ENCODE measurements at regions not wholly inside any gene's neighbourhood (a gene's known extent, or its start where the extent isn't known, plus 50 kb on each side); places are given as distances from the start of the nearest gene placed in this dataset.

- Histone ChIP-seq H3K4me3 (ENCODE audit: low read length) (no peak overlapping the region), H3K4me1 (ENCODE audit: control insufficient read depth, insufficient read depth, low read length) (peaks cover 11% of the 10 kb centered on the region), H3K9me3 (ENCODE audit: control insufficient read depth, low read length) (no peaks in the 10 kb centered on the region), H3K9ac (ENCODE audit: low read length) (no peak overlapping the region), H3K27me3 (replicated peaks; ENCODE audit: control insufficient read depth, insufficient read depth, low read length) (no peaks in the 10 kb centered on the region), H3K36me3 (ENCODE audit: control insufficient read depth, insufficient read depth, low read length, severe bottlenecking) (no peaks in the 10 kb centered on the region)
- DNase-seq (ENCODE audit: low read depth) = no peak
Observed at GRCh38 chr14:30158299-30158698, 230.7 kb upstream of the PRKD1 start.

GRCh38 chr14:30159374-30159773, 231.7 kb upstream of the PRKD1 start:
- H3K9ac ChIP-seq (ENCODE audit: low read length) = no peak overlapping the region
- H3K36me3 ChIP-seq (ENCODE audit: control insufficient read depth, insufficient read depth, low read length, severe bottlenecking) = no peaks in the 10 kb centered on the region
- no peak overlapping the region for H3K4me3 ChIP-seq (ENCODE audit: low read length)
- H3K9me3 ChIP-seq (ENCODE audit: control insufficient read depth, low read length) = no peaks in the 10 kb centered on the region
- peaks cover 8% of the 10 kb centered on the region for H3K4me1 ChIP-seq (ENCODE audit: control insufficient read depth, insufficient read depth, low read length)
- H3K27me3 ChIP-seq (replicated peaks; ENCODE audit: control insufficient read depth, insufficient read depth, low read length) = no peaks in the 10 kb centered on the region
- no peak for DNase-seq (ENCODE audit: low read depth)

GRCh38 chr14:30160608-30161007, 233.0 kb upstream of the PRKD1 start:
- Histone ChIP-seq H3K4me1 (ENCODE audit: control insufficient read depth, insufficient read depth, low read length) (peaks cover 8% of the 10 kb centered on the region), H3K27me3 (replicated peaks; ENCODE audit: control insufficient read depth, insufficient read depth, low read length) (no peaks in the 10 kb centered on the region)
- DNase-seq (ENCODE audit: low read depth) = no peak

GRCh38 chr14:30162066-30162465, 234.4 kb upstream of the PRKD1 start:
- H3K27me3 ChIP-seq (replicated peaks; ENCODE audit: control insufficient read depth, insufficient read depth, low read length) = no peaks in the 10 kb centered on the region
- H3K9me3 ChIP-seq (ENCODE audit: control insufficient read depth, low read length) = no peaks in the 10 kb centered on the region
- H3K36me3 ChIP-seq (ENCODE audit: control insufficient read depth, insufficient read depth, low read length, severe bottlenecking) = no peaks in the 10 kb centered on the region
- DNase-seq (ENCODE audit: low read depth) = no peak
- H3K4me3 ChIP-seq (ENCODE audit: low read length) = no peak overlapping the region
- H3K4me1 ChIP-seq (ENCODE audit: control insufficient read depth, insufficient read depth, low read length) = peaks cover 8% of the 10 kb centered on the region
- H3K9ac ChIP-seq (ENCODE audit: low read length) = no peak overlapping the region

More at GRCh38 chr14:30160608-30161007, 233.0 kb upstream of the PRKD1 start:
- Histone ChIP-seq H3K9ac (ENCODE audit: low read length) (no peak overlapping the region), H3K9me3 (ENCODE audit: control insufficient read depth, low read length) (no peaks in the 10 kb centered on the region), H3K36me3 (ENCODE audit: control insufficient read depth, insufficient read depth, low read length, severe bottlenecking) (no peaks in the 10 kb centered on the region), H3K4me3 (ENCODE audit: low read length) (no peak overlapping the region)

GRCh38 chr14:30165255-30165654, 237.6 kb upstream of the PRKD1 start:
- DNase-seq (ENCODE audit: low read depth) = no peak
- H3K4me3 ChIP-seq (ENCODE audit: low read length) = no peak overlapping the region
- H3K9me3 ChIP-seq (ENCODE audit: control insufficient read depth, low read length) = peaks cover 13% of the 10 kb centered on the region
- no peaks in the 10 kb centered on the region for H3K36me3 ChIP-seq (ENCODE audit: control insufficient read depth, insufficient read depth, low read length, severe bottlenecking)
- H3K9ac ChIP-seq (ENCODE audit: low read length) = no peak overlapping the region
- no peaks in the 10 kb centered on the region for H3K4me1 ChIP-seq (ENCODE audit: control insufficient read depth, insufficient read depth, low read length)
- no peaks in the 10 kb centered on the region for H3K27me3 ChIP-seq (replicated peaks; ENCODE audit: control insufficient read depth, insufficient read depth, low read length)

- Histone ChIP-seq H3K9ac (ENCODE audit: low read length) (no peak overlapping the region), H3K4me3 (ENCODE audit: low read length) (no peak overlapping the region), H3K4me1 (ENCODE audit: control insufficient read depth, insufficient read depth, low read length) (peaks cover 31% of the 10 kb centered on the region), H3K36me3 (ENCODE audit: control insufficient read depth, insufficient read depth, low read length, severe bottlenecking) (no peaks in the 10 kb centered on the region), H3K27me3 (replicated peaks; ENCODE audit: control insufficient read depth, insufficient read depth, low read length) (no peaks in the 10 kb centered on the region), H3K9me3 (ENCODE audit: control insufficient read depth, low read length) (no peaks in the 10 kb centered on the region)
- peak; percentile 12 for DNase-seq (ENCODE audit: low read depth)
Observed at GRCh38 chr14:30177781-30178180, 250.1 kb upstream of the PRKD1 start.

GRCh38 chr14:30179381-30180130, 251.9 kb upstream of the PRKD1 start:
- H3K9me3 ChIP-seq (ENCODE audit: control insufficient read depth, low read length) = no peaks in the 10 kb centered on the region
- H3K9ac ChIP-seq (ENCODE audit: low read length) = peak overlapping the region; percentile 47
- H3K4me1 ChIP-seq (ENCODE audit: control insufficient read depth, insufficient read depth, low read length) = peaks cover 31% of the 10 kb centered on the region
- no peak for DNase-seq (ENCODE audit: low read depth)
- H3K36me3 ChIP-seq (ENCODE audit: control insufficient read depth, insufficient read depth, low read length, severe bottlenecking) = no peaks in the 10 kb centered on the region
- no peaks in the 10 kb centered on the region for H3K27me3 ChIP-seq (replicated peaks; ENCODE audit: control insufficient read depth, insufficient read depth, low read length)
- no peak overlapping the region for H3K4me3 ChIP-seq (ENCODE audit: low read length)

- peak overlapping the region; percentile 6 for H3K9ac ChIP-seq (ENCODE audit: low read length)
- H3K4me1 ChIP-seq (ENCODE audit: control insufficient read depth, insufficient read depth, low read length) = peaks cover 31% of the 10 kb centered on the region
- DNase-seq (ENCODE audit: low read depth) = peak; percentile 60
Observed at GRCh38 chr14:30180219-30180618, 252.6 kb upstream of the PRKD1 start.

GRCh38 chr14:30185832-30186231, 258.2 kb upstream of the PRKD1 start:
- no peaks in the 10 kb centered on the region for H3K9me3 ChIP-seq (ENCODE audit: control insufficient read depth, low read length)
- H3K9ac ChIP-seq (ENCODE audit: low read length) = no peak overlapping the region
- no peak overlapping the region for H3K4me3 ChIP-seq (ENCODE audit: low read length)
- no peaks in the 10 kb centered on the region for H3K36me3 ChIP-seq (ENCODE audit: control insufficient read depth, insufficient read depth, low read length, severe bottlenecking)
- DNase-seq (ENCODE audit: low read depth) = no peak
- no peaks in the 10 kb centered on the region for H3K27me3 ChIP-seq (replicated peaks; ENCODE audit: control insufficient read depth, insufficient read depth, low read length)
- peaks cover 7% of the 10 kb centered on the region for H3K4me1 ChIP-seq (ENCODE audit: control insufficient read depth, insufficient read depth, low read length)

More at GRCh38 chr14:30180219-30180618, 252.6 kb upstream of the PRKD1 start:
- no peak overlapping the region for H3K4me3 ChIP-seq (ENCODE audit: low read length)
- H3K9me3 ChIP-seq (ENCODE audit: control insufficient read depth, low read length) = no peaks in the 10 kb centered on the region
- no peaks in the 10 kb centered on the region for H3K36me3 ChIP-seq (ENCODE audit: control insufficient read depth, insufficient read depth, low read length, severe bottlenecking)
- H3K27me3 ChIP-seq (replicated peaks; ENCODE audit: control insufficient read depth, insufficient read depth, low read length) = no peaks in the 10 kb centered on the region

GRCh38 chr14:30191639-30192279, 264.1 kb upstream of the PRKD1 start:
- peak; percentile 46 for DNase-seq (ENCODE audit: low read depth)
- Histone ChIP-seq H3K9ac (ENCODE audit: low read length) (peak overlapping the region; percentile 90), H3K9me3 (ENCODE audit: control insufficient read depth, low read length) (no peaks in the 10 kb centered on the region), H3K36me3 (ENCODE audit: control insufficient read depth, insufficient read depth, low read length, severe bottlenecking) (no peaks in the 10 kb centered on the region), H3K27me3 (replicated peaks; ENCODE audit: control insufficient read depth, insufficient read depth, low read length) (no peaks in the 10 kb centered on the region), H3K4me3 (ENCODE audit: low read length) (peak overlapping the region; percentile 42), H3K4me1 (ENCODE audit: control insufficient read depth, insufficient read depth, low read length) (peaks cover 56% of the 10 kb centered on the region)

GRCh38 chr14:30193101-30193500, 265.5 kb upstream of the PRKD1 start:
- H3K4me3 ChIP-seq (ENCODE audit: low read length) = no peak overlapping the region
- peaks cover 56% of the 10 kb centered on the region for H3K4me1 ChIP-seq (ENCODE audit: control insufficient read depth, insufficient read depth, low read length)
- H3K27me3 ChIP-seq (replicated peaks; ENCODE audit: control insufficient read depth, insufficient read depth, low read length) = no peaks in the 10 kb centered on the region
- no peaks in the 10 kb centered on the region for H3K36me3 ChIP-seq (ENCODE audit: control insufficient read depth, insufficient read depth, low read length, severe bottlenecking)
- no peaks in the 10 kb centered on the region for H3K9me3 ChIP-seq (ENCODE audit: control insufficient read depth, low read length)
- peak; percentile 13 for DNase-seq (ENCODE audit: low read depth)
- H3K9ac ChIP-seq (ENCODE audit: low read length) = peak overlapping the region; percentile 90
